ENCODE measurements at regions not wholly inside any gene's neighbourhood (a gene's known extent, or its start where the extent isn't known, plus 50 kb on each side); places are given as distances from the start of the nearest gene placed in this dataset.

GRCh38 chr11:32279672-32280071, 155.7 kb downstream of the WT1 start:
- no peak for DNase-seq

- no peak for DNase-seq
Observed at GRCh38 chr11:32280339-32280738, 155.0 kb downstream of the WT1 start.

GRCh38 chr11:32288276-32288675, 147.1 kb downstream of the WT1 start:
- DNase-seq: no peak

- no peak for DNase-seq
Observed at GRCh38 chr11:32289701-32290100, 145.6 kb downstream of the WT1 start.

GRCh38 chr11:32290783-32291182, 144.6 kb downstream of the WT1 start:
- DNase-seq: no peak

- DNase-seq: no peak
Observed at GRCh38 chr11:32297611-32298011, 137.7 kb downstream of the WT1 start.

- DNase-seq: no peak
Observed at GRCh38 chr11:32302826-32303225, 132.5 kb downstream of the WT1 start.

GRCh38 chr11:32304521-32304920, 130.8 kb downstream of the WT1 start:
- DNase-seq: no peak

- DNase-seq: no peak
Observed at GRCh38 chr11:32305460-32305859, 129.9 kb downstream of the WT1 start.

- no peak for DNase-seq
Observed at GRCh38 chr11:32307471-32307870, 127.9 kb downstream of the WT1 start.

- no peak for DNase-seq
Observed at GRCh38 chr11:32307913-32308312, 127.4 kb downstream of the WT1 start.

- DNase-seq: no peak
Observed at GRCh38 chr11:32309530-32310213, 125.7 kb downstream of the WT1 start.

- no peak for DNase-seq
Observed at GRCh38 chr11:32310214-32310601, 125.1 kb downstream of the WT1 start.

- no peak for DNase-seq
Observed at GRCh38 chr11:32311346-32312065, 123.8 kb downstream of the WT1 start.

GRCh38 chr11:32312206-32312817, 123.0 kb downstream of the WT1 start:
- DNase-seq: no peak

- peak; percentile 10 for DNase-seq
Observed at GRCh38 chr11:32312865-32313403, 122.4 kb downstream of the WT1 start.

- DNase-seq: no peak
Observed at GRCh38 chr11:32313477-32313876, 121.9 kb downstream of the WT1 start.

GRCh38 chr11:32315121-32315520, 120.2 kb downstream of the WT1 start:
- no peak for DNase-seq

- no peak for DNase-seq
Observed at GRCh38 chr11:32316232-32316631, 119.1 kb downstream of the WT1 start.

- no peak for DNase-seq
Observed at GRCh38 chr11:32316858-32317642, 118.3 kb downstream of the WT1 start.

- DNase-seq: no peak
Observed at GRCh38 chr11:32317643-32318042, 117.7 kb downstream of the WT1 start.

GRCh38 chr11:32318071-32319055, 117.0 kb downstream of the WT1 start:
- DNase-seq: no peak

Measured in NCI-H1048 (cell line).